Stomach (tissue), 8 donors: ENCODE measurements at regions not wholly inside any gene's neighbourhood (a gene's known extent, or its start where the extent isn't known, plus 50 kb on each side); places are given as distances from the start of the nearest gene placed in this dataset.
"Not testable (repeated sequence)": the region's sequence is repeated elsewhere in the genome, so short reads cannot be mapped to it uniquely, and the experiment has no call there.

Experiments used
- DNase-seq, 2 donors: peaks; one replicate each; pipeline versions ENCODE4 v3.0.0 to v3.0.0-alpha.2; 2013 to 2019
- H3K27ac ChIP-seq, 5 donors: fragments of 200-600 bp in 4 of 5; sonication (generic) in 4 of 5; one replicate each; pipeline ENCODE4 v1.5.1; 2013 to 2019; ENCODE audit warnings: mild to moderate bottlenecking in 1 of 5, moderate library complexity in 1 of 5
- H3K27me3 ChIP-seq, 3 donors: fragments of 200-600 bp; sonication (generic); one replicate each; pipeline ENCODE4 v1.5.1; 2017 to 2019; ENCODE audit warnings: mixed run types in 1 of 3
- H3K36me3 ChIP-seq, 4 donors: fragments of 200-600 bp; sonication (generic); 1 replicate in 3 of 4; 2 replicates in 1 of 4; pipeline ENCODE4 v1.5.1; 2016 to 2019
- H3K4me1 ChIP-seq, 4 donors: fragments of 200-600 bp; sonication (generic); one replicate each; pipeline ENCODE4 v1.5.1; 2016 to 2019
- H3K4me3 ChIP-seq, 4 donors: fragments of 200-600 bp; sonication (generic) in 3 of 4; one replicate each; pipeline ENCODE4 v1.5.1; 2016 to 2019; ENCODE audit warnings: mild to moderate bottlenecking in 1 of 4
- H3K9me3 ChIP-seq, 4 donors: fragments of 200-600 bp; sonication (generic); one replicate each; pipeline ENCODE4 v1.5.1; 2016 to 2019
- EP300 ChIP-seq: sonication (generic); formaldehyde crosslinking; IDR thresholded peaks from one replicate; pipeline ENCODE4 v1.6.1; 2017; ENCODE audit warnings: antibody characterized with exemption
- POLR2A ChIP-seq, 4 donors: fragments of 450-650 bp; IDR thresholded peaks; one replicate each; pipeline ENCODE4 v1.6.1; 2016; ENCODE audit warnings: antibody characterized with exemption in 4 of 4, control low read depth in 2 of 4, mild to moderate bottlenecking in 1 of 4, moderate library complexity in 1 of 4
- POLR2AphosphoS5 ChIP-seq, 3 donors: sonication (generic); formaldehyde crosslinking; IDR thresholded peaks; one replicate each; pipeline ENCODE4 v1.6.1; 2016; ENCODE audit warnings: antibody characterized with exemption in 3 of 3
- WGBS, 5 donors: extraction: QIAGEN DNeasy Blood & Tissue Kit in 3 of 5; methylation state at CpG; one replicate each; pipeline versions ENCODE4 v1.1.5 to v1.1.7; 2013 to 2018; 5-methylcytosine and 5-hydroxymethylcytosine counted together
- intact Hi-C: fragments of 100-400 bp; cut with DNase I; formaldehyde crosslinking; loops from one replicate; pipeline ENCODE4 v1.15.1; 2023; ENCODE audit warnings: low total_unique reads
- TF ChIP-seq, protein P1 (sequence below), 7 experiments: fragments of 450-650 bp in 4 of 7; fragments of 200-600 bp in 3 of 7; sonication (generic) in 3 of 7; IDR thresholded peaks; one replicate each; pipeline ENCODE4 v1.5.1; 2016 to 2019; ENCODE audit warnings: antibody characterized with exemption in 7 of 7, control low read depth in 2 of 7, mild to moderate bottlenecking in 1 of 7
- donor health status: healthy with polysubstance abuse.
- donor health status: Bipolar disorder and iron deficiency.
- donor health status: healthy.

DNA sequence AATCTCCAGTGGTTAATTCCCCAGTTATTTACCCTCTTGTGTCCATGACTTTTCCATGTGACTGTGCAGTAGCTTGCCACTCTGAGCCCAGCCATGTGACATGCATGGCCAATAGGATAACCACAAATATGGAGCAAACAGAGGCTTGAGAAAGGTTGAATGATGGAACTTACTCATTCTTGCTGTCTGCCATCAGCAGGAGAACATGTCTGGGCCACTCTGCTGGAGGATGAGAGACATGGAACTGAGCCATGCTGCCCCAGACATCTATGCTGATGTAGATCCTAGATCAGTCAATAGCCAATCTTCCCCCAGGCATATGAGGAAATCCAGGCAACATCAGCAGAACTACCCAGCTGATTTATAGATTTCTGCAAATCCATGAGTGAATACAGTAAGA is 992.3 kb upstream of the FANCL start:
- intact Hi-C loops, result no loop called here
- Histone ChIP-seq H3K36me3 (no peaks in the 10 kb centered on the region), H3K9me3 (no peaks in the 10 kb centered on the region), H3K4me3 (no peak overlapping the region), H3K27ac (no peak overlapping the region), H3K4me1 (no peaks in the 10 kb centered on the region), H3K27me3 (no peaks in the 10 kb centered on the region)
- TF ChIP-seq EP300, result no peak
- no peak for TF ChIP-seq POLR2AphosphoS5 (IDR thresholded peaks at IDR 0.05)
- TF ChIP-seq, protein P1, sequence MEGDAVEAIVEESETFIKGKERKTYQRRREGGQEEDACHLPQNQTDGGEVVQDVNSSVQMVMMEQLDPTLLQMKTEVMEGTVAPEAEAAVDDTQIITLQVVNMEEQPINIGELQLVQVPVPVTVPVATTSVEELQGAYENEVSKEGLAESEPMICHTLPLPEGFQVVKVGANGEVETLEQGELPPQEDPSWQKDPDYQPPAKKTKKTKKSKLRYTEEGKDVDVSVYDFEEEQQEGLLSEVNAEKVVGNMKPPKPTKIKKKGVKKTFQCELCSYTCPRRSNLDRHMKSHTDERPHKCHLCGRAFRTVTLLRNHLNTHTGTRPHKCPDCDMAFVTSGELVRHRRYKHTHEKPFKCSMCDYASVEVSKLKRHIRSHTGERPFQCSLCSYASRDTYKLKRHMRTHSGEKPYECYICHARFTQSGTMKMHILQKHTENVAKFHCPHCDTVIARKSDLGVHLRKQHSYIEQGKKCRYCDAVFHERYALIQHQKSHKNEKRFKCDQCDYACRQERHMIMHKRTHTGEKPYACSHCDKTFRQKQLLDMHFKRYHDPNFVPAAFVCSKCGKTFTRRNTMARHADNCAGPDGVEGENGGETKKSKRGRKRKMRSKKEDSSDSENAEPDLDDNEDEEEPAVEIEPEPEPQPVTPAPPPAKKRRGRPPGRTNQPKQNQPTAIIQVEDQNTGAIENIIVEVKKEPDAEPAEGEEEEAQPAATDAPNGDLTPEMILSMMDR (IDR thresholded peaks at IDR 0.05), result no peak
- TF ChIP-seq POLR2A (IDR thresholded peaks at IDR 0.05), result no peak
- no peak for DNase-seq

DNA sequence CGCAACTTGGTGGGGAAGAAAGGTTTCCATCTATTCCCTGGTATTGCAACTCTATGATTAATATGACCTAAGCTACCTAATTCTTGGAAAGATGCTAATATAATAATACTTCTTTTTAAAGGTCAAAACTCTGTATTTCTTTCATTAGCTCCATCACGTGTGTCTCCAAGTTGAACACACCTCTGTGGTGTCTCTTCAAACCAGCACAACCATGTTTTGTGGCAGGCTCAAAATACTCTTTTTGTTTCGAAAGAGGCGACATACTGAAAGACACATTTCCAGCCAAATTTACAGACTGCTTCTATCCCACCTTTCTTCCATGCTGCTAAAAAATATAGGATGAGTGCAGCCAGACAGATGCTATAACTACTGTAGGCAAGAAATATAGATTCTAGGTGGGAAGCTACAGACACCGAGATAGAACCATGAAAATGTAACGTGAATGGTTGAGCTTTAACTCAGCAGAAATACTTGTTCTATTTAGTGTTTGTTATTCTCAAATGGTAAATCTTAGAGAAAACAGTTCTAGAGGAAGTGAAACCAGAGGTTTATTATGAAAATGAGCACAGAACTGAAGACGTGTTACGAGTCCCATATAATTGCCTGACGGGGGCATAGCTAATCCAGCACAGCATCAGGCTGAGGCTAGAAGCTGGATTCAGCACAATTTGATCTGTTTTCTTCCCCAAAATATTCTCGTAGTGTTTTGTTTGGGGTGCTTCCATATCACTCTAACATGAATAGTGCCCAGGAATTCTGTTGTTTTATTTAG is 991.5 kb upstream of the FANCL start:
- H3K27me3 ChIP-seq, result no peaks in the 10 kb centered on the region
- no peak overlapping the region for H3K4me3 ChIP-seq
- intact Hi-C loops, result no loop called here
- no peaks in the 10 kb centered on the region for H3K9me3 ChIP-seq
- TF ChIP-seq POLR2A (IDR thresholded peaks at IDR 0.05) (no peak), EP300 (no peak), POLR2AphosphoS5 (IDR thresholded peaks at IDR 0.05) (no peak)
- TF ChIP-seq, protein P1 (IDR thresholded peaks at IDR 0.05), result no peak
- H3K4me1 ChIP-seq, result no peaks in the 10 kb centered on the region
- 80 to 87% (median 85%) methylated on average over 10 of the region's 10 CpGs for WGBS, 5 donors
- H3K27ac ChIP-seq, result no peak overlapping the region
- no peaks in the 10 kb centered on the region for H3K36me3 ChIP-seq
- no peak for DNase-seq

DNA sequence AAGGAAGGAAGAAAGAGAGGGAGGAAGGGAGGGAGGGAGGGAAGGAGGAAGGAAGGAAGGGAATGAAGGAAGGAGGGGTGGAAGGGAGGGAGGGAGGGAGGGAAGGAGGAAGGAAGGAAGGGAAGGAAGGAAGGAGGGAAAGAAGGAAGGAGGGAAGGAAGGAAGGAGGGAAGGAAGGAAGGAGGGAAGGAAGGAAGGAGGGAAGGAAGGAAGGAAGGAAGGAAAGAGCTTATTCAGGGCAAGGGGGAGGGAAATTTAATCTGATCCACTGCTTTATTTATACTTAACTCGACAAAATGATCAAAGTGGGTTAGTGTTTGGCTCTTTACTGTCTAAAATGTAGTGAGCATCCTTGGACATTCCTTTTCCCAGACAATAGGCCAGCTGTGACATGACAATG is 985.2 kb upstream of the FANCL start:
- 32 to 69% (median 60%) methylated on average over 1 of the region's 1 CpG for WGBS, 5 donors

DNA sequence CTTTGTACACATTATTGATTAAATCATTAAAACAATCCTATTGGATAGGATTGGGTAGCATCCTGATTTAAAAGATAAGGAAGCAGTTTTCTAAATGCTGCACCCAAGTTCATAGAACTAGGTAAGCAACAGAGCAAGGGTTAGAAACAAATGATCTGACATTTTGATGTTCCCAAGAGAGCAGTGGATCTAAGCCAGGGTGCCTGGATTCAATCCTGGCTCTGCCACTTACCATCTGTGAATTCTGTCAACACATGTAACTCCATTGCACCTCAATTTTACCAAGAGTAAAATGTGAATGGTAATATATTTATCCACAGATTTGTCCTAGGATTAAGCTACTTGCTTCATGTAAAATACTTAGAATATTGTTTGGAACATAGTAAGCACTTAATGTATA is 982.6 kb upstream of the FANCL start:
- no peaks in the 10 kb centered on the region for H3K36me3 ChIP-seq
- no peaks in the 10 kb centered on the region for H3K27me3 ChIP-seq
- peak in 1 of 2 donors; percentile 4 for DNase-seq
- intact Hi-C loops, result no loop called here
- H3K4me3 ChIP-seq, result no peak overlapping the region
- no peaks in the 10 kb centered on the region for H3K4me1 ChIP-seq
- no peak overlapping the region for H3K27ac ChIP-seq
- H3K9me3 ChIP-seq, result no peaks in the 10 kb centered on the region
- TF ChIP-seq POLR2A (IDR thresholded peaks at IDR 0.05), result no peak
- TF ChIP-seq, protein P1 (IDR thresholded peaks at IDR 0.05), result no peak
- no peak for TF ChIP-seq POLR2AphosphoS5 (IDR thresholded peaks at IDR 0.05)
- TF ChIP-seq EP300, result no peak

More for the DNA sequence above, 985.2 kb upstream of the FANCL start:
- H3K4me1 ChIP-seq, DNase-seq, H3K36me3 ChIP-seq, H3K9me3 ChIP-seq, H3K4me3 ChIP-seq, H3K27ac ChIP-seq, intact Hi-C loops, H3K27me3 ChIP-seq: not testable (repeated sequence)

DNA sequence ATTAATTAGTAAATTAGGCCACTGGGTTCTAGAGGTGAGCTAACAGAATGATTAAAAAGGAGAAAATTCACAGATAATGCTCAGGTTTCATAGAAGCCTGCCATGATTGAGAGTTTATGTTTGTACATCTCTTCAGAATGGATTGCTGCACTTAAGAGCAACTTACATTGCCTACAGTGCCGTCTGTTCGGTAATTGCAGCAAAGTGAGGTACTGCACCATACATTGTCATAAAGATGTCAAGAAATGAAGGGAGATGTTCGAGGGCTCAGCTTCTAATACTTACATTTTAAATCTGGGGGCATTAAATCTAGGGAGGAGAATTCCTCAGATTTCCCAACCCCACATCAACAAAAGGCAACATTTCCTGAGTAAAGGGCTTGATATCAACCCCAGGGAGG is 976.2 kb upstream of the FANCL start:
- Histone ChIP-seq H3K36me3 (no peaks in the 10 kb centered on the region), H3K9me3 (no peaks in the 10 kb centered on the region), H3K4me3 (no peak overlapping the region), H3K27me3 (no peaks in the 10 kb centered on the region), H3K27ac (no peak overlapping the region), H3K4me1 (no peaks in the 10 kb centered on the region)
- no peak for DNase-seq
- intact Hi-C loops, result no loop called here
- TF ChIP-seq EP300 (no peak), POLR2AphosphoS5 (IDR thresholded peaks at IDR 0.05) (no peak), POLR2A (IDR thresholded peaks at IDR 0.05) (no peak)
- TF ChIP-seq, protein P1 (IDR thresholded peaks at IDR 0.05), result no peak
- WGBS, 5 donors, result 42 to 66% (median 53%) methylated on average over 3 of the region's 3 CpGs
